GM12874 (cell line): ENCODE measurements at regions not wholly inside any gene's neighbourhood (a gene's known extent, or its start where the extent isn't known, plus 50 kb on each side); places are given as distances from the start of the nearest gene placed in this dataset.

Source experiments
- TF ChIP-seq, protein P1 (sequence below): IDR thresholded peaks from 2 replicates; pipeline ENCODE4 v1.5.1; 2011; ENCODE audit warnings: low read depth, mild to moderate bottlenecking, control low read depth, low read length, moderate library complexity; ENCODE audit not compliant: insufficient read depth

GRCh38 chr14:30297876-30298795 lies 260.8 kb upstream of the G2E3 start:
- TF ChIP-seq, protein P1, sequence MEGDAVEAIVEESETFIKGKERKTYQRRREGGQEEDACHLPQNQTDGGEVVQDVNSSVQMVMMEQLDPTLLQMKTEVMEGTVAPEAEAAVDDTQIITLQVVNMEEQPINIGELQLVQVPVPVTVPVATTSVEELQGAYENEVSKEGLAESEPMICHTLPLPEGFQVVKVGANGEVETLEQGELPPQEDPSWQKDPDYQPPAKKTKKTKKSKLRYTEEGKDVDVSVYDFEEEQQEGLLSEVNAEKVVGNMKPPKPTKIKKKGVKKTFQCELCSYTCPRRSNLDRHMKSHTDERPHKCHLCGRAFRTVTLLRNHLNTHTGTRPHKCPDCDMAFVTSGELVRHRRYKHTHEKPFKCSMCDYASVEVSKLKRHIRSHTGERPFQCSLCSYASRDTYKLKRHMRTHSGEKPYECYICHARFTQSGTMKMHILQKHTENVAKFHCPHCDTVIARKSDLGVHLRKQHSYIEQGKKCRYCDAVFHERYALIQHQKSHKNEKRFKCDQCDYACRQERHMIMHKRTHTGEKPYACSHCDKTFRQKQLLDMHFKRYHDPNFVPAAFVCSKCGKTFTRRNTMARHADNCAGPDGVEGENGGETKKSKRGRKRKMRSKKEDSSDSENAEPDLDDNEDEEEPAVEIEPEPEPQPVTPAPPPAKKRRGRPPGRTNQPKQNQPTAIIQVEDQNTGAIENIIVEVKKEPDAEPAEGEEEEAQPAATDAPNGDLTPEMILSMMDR = no peak

GRCh38 chr14:30299915-30300314 lies 259.0 kb upstream of the G2E3 start:
- TF ChIP-seq, protein P1 = no peak

DNA sequence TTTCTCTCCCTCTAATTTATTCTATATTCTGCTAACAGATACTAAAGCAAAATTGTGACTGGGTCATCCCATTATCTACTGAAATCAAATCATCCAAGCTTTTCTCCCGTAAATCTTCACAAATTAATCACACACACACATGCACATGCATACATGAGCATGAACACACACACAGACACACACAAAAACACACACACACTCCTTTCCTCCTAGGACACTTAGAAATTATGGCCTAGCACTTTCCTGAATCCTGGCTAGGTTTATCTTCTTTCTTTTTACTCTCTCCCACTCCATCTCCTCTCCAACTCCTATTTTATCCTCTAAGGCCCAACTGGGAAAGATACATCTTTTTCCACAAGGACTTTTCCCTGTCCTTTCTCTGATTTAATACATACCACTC lies 255.6 kb upstream of the G2E3 start:
- TF ChIP-seq, protein P1 = no peak

DNA sequence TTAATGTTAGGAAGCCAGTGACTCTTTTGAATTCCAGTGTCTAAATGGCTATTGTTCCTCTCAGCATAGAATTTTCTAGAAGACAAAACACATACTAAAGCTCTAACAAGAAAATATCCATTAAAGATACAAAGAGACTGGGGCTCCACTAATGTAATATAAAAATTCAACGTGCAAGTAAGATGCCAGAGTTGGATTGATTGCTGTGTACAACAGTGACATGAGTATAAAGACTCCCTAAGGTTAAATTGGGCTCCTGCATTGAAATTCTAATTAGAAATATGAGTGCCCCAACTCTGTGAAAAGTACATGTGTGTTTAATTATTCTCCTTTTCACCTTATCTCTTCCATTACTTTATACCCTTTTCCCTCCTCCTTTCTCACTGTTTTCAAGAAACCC lies 253.6 kb upstream of the G2E3 start:
- TF ChIP-seq, protein P1 = no peak

DNA sequence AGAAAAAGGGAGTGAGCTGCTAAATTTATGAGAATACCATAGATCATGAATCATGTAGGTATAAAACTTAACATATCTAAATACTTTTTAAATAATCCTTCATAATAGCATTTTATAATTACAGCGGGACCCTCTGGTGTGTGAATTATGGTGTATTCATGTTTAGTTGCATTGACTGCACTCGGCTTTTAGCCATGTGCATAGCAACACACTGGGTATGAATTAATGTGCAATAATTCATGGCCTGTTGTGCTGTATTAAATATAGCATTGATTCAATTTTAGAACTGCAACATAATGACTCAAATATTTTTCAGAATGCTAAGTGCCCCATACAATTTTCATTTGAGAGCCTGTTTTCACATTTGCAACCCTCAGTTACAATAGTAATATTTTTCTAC lies 249.6 kb upstream of the G2E3 start:
- TF ChIP-seq, protein P1 = no peak

- TF ChIP-seq, protein P1 = no peak
Measured at GRCh38 chr14:30312214-30312613, 246.7 kb upstream of the G2E3 start.

DNA sequence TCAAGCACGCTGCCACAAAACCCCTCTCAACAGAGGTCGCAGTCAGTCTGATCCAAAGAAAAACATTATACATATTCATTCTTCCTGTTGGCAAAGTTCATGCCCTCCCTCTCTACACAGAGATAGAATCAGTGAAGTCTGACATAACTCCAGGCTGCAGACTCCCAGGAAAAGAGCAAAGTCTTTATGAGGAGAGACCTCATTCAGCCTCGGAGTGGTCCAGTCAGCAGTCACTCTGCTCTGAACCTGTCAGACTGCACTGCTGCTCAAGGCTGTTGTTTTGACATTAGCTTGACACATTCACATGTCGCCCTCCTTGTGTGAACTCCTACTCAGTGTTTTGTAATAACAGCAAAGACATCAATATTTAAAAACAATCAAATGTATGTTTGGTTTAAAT lies 241.2 kb upstream of the G2E3 start:
- TF ChIP-seq, protein P1 = no peak
